ENCODE measurements at regions not wholly inside any gene's neighbourhood (a gene's known extent, or its start where the extent isn't known, plus 50 kb on each side); places are given as distances from the start of the nearest gene placed in this dataset.

DNA sequence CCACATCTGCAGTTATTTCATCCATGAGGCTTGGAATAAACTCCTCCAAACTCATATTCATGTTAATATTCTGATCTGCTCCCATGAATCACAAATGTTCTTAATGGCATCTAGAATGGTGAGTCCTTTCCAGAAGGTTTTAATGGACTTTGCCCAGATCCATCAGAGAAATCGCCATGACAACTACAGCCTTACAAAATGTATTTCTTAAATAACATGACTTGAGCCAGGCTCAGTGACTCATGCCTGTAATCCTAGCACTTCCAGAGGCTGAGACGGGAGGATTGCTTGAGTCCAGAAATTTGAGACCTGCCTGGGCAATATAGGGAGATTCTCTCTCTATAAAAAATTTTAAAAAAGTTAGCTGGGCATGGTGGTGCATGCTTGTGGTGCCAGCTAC is 102.1 kb upstream of the TMEM168 start:
- DNase-seq (ENCODE audit: low spot score) = no peak
- TF ChIP-seq, protein P1, sequence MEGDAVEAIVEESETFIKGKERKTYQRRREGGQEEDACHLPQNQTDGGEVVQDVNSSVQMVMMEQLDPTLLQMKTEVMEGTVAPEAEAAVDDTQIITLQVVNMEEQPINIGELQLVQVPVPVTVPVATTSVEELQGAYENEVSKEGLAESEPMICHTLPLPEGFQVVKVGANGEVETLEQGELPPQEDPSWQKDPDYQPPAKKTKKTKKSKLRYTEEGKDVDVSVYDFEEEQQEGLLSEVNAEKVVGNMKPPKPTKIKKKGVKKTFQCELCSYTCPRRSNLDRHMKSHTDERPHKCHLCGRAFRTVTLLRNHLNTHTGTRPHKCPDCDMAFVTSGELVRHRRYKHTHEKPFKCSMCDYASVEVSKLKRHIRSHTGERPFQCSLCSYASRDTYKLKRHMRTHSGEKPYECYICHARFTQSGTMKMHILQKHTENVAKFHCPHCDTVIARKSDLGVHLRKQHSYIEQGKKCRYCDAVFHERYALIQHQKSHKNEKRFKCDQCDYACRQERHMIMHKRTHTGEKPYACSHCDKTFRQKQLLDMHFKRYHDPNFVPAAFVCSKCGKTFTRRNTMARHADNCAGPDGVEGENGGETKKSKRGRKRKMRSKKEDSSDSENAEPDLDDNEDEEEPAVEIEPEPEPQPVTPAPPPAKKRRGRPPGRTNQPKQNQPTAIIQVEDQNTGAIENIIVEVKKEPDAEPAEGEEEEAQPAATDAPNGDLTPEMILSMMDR (IDR thresholded peaks at IDR 0.05) = no peak
- H3K36me3 Mint-ChIP-seq (ENCODE audit: low read depth) = peaks cover 15% of the 10 kb centered on the region
- H3K9me3 Mint-ChIP-seq (ENCODE audit: low read depth) = no peaks in the 10 kb centered on the region
- H3K4me1 Mint-ChIP-seq (ENCODE audit: low read depth) = peaks cover 21% of the 10 kb centered on the region
- H3K27me3 Mint-ChIP-seq (ENCODE audit: low read depth) = no peaks in the 10 kb centered on the region
- no peak overlapping the region for H3K4me3 Mint-ChIP-seq (ENCODE audit: unreplicated experiment)
- H3K27ac Mint-ChIP-seq (ENCODE audit: unreplicated experiment) = no peak overlapping the region

DNA sequence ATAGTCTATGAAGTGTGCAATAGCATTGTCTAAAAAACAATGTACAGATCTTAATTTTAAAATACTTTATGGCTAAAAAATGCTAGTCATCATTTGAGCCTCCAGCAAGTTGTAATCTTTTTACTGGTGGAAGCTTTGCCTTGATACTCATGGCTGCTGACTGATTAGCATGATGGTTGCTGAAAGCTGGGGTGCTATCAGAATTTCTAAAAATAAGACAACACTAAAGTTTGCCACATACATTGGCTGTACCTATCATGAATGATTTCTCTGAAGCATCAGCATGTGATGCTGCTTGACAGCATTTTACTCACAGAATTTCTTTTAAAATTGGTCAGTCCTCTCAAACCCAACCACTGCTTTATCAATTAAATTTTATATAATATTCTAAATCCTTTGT is 101.5 kb upstream of the TMEM168 start:
- H3K27me3 Mint-ChIP-seq (ENCODE audit: low read depth) = no peaks in the 10 kb centered on the region
- TF ChIP-seq, protein P1 (IDR thresholded peaks at IDR 0.05) = no peak
- H3K27ac Mint-ChIP-seq (ENCODE audit: unreplicated experiment) = no peak overlapping the region
- DNase-seq (ENCODE audit: low spot score) = no peak
- no peak overlapping the region for H3K4me3 Mint-ChIP-seq (ENCODE audit: unreplicated experiment)
- H3K36me3 Mint-ChIP-seq (ENCODE audit: low read depth) = peaks cover 15% of the 10 kb centered on the region
- H3K4me1 Mint-ChIP-seq (ENCODE audit: low read depth) = peaks cover 21% of the 10 kb centered on the region
- H3K9me3 Mint-ChIP-seq (ENCODE audit: low read depth) = no peaks in the 10 kb centered on the region

DNA sequence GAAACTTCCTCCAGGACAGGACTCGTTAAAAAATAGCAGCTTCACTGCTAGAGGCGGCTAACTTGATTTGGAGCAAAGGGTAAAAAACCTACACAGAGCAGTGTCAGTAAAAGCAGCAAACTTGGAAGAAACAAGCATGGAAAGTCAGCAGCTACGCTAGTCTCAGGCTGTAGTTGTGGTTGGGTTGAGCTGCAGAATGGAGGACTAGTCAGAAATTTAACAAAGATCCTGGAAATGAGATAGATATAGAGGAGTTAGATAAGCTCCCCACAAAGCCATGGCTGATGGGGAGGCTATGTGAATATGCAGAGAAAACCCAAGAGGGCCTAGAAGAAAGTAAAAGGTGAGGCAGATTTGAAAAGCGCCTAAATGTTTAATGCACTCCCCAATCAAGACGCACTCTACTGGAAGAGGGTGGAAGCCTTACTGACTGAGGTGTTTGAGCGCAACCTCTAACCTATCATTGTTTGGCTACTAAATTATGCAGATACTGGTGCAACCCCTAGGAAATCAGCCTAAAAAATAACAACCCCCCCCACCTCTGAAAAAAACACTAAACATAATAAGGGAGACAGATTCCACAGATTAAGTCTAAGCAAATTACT is 99.7 kb upstream of the TMEM168 start:
- Mint-ChIP-seq H3K27ac (ENCODE audit: unreplicated experiment) (no peak overlapping the region), H3K36me3 (ENCODE audit: low read depth) (peaks cover 18% of the 10 kb centered on the region), H3K9me3 (ENCODE audit: low read depth) (no peaks in the 10 kb centered on the region), H3K27me3 (ENCODE audit: low read depth) (no peaks in the 10 kb centered on the region), H3K4me1 (ENCODE audit: low read depth) (peaks cover 21% of the 10 kb centered on the region), H3K4me3 (ENCODE audit: unreplicated experiment) (no peak overlapping the region)
- TF ChIP-seq, protein P1 (IDR thresholded peaks at IDR 0.05) = no peak
- no peak for DNase-seq (ENCODE audit: low spot score)

DNA sequence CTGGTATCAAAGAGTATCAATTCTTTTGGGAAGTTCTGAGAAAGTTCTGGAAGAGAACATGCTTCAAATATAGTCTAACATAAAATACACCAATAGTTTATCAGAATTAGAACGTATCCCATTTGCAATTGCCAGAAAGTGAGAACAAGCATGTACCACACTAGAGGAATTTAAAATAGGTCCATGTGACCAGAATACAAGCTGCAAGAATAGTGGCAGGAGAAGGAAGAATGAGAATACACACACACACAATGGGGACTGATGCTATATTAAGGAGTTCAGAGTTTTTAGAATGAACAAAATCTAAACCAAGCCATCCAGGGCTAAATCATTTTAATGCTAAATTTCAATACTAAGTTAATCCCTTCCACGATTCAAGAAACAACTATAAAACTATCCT is 99.1 kb upstream of the TMEM168 start:
- Mint-ChIP-seq H3K4me3 (ENCODE audit: unreplicated experiment) (no peak overlapping the region), H3K36me3 (ENCODE audit: low read depth) (peaks cover 16% of the 10 kb centered on the region), H3K27me3 (ENCODE audit: low read depth) (no peaks in the 10 kb centered on the region), H3K27ac (ENCODE audit: unreplicated experiment) (no peak overlapping the region), H3K9me3 (ENCODE audit: low read depth) (no peaks in the 10 kb centered on the region), H3K4me1 (ENCODE audit: low read depth) (peaks cover 21% of the 10 kb centered on the region)
- TF ChIP-seq, protein P1 (IDR thresholded peaks at IDR 0.05) = no peak
- DNase-seq (ENCODE audit: low spot score) = no peak

DNA sequence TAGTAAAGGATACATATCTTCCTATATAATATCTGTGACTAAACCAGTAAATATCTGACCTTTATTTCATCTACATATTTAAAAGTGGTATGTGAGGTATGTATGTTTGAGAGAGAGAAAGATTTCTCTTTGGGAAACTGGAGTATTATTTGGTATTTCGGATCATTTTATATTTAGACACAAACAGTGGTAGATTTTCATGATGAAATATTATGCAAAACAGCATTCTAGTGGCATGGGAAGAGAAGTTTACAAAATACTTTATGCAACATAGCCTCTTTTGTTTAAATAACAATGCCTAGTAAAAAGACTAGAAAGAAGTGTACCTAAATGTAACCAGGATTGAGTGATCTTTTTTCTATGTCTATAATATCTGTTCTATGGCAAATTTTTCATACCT is 98.6 kb upstream of the TMEM168 start:
- H3K4me3 Mint-ChIP-seq (ENCODE audit: unreplicated experiment) = no peak overlapping the region
- H3K4me1 Mint-ChIP-seq (ENCODE audit: low read depth) = peaks cover 21% of the 10 kb centered on the region
- H3K27me3 Mint-ChIP-seq (ENCODE audit: low read depth) = no peaks in the 10 kb centered on the region
- TF ChIP-seq, protein P1 (IDR thresholded peaks at IDR 0.05) = no peak
- H3K9me3 Mint-ChIP-seq (ENCODE audit: low read depth) = no peaks in the 10 kb centered on the region
- DNase-seq (ENCODE audit: low spot score) = no peak
- peaks cover 13% of the 10 kb centered on the region for H3K36me3 Mint-ChIP-seq (ENCODE audit: low read depth)
- no peak overlapping the region for H3K27ac Mint-ChIP-seq (ENCODE audit: unreplicated experiment)

Data from chondrocyte (in vitro differentiated cells).